GDM1 (cell line): ENCODE measurements at regions not wholly inside any gene's neighbourhood (a gene's known extent, or its start where the extent isn't known, plus 50 kb on each side); places are given as distances from the start of the nearest gene placed in this dataset.

Experiments
- DNase-seq: peaks from one replicate; lab custom pipeline; 2025; lab: John Stamatoyannopoulos, UW

DNA sequence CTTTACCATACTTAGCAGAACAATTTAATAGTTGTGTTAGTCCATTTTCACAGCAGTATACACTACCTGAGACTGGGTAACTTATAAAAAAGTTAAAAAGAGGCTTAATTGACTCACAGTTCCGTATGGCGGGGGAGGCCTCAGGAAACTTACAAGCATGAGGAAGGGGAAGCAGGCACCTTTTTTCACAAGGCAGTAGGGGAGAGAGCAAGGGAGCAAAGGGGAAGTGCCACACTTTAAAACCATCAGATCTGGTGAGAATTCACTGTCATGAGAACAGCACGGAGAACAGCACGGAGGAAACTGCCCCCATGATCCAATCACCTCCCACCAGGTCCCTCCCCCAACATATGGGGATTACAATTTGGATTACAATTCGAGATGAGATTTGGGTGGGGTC, 269.9 kb downstream of the MTRR start:
- DNase-seq = peak; percentile 19

DNA sequence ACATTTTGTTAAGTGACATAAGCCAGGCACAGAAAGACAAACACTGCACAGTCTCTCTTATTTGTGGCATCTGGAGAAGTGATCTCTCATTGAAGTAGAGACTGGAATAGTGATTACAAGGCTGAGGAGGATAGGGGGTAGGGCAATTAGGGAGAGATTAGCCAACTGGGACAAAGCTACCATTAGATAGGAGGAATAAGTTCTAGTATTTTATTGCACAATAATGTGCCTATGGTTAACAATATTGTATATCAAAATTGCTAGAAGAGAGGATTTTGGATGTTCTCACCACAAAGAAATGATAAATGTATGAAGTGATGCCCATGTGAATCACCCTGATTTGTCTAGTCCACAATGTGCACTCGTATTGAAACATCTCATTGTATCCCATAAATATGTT, 281.8 kb downstream of the MTRR start:
- DNase-seq = no peak

DNA sequence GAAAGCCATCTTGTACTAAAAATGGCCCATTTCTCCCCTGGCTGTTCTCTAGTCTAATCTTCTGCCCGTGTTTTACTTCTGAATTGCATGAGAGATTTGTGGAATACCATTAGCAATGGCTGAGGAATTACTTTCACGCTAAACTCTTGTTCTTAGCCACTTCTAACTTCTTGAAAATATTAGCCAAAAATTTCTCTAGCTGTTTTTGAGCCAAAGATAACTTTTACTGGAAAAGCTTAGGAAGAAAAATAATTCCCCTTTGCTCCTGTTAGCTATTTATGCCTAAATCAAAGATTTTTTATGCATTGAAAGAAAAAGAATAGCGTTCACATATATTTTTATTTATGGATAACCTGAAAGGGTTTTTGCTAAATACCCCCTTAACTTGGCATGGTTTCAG, 287.8 kb downstream of the MTRR start:
- DNase-seq = no peak

DNA sequence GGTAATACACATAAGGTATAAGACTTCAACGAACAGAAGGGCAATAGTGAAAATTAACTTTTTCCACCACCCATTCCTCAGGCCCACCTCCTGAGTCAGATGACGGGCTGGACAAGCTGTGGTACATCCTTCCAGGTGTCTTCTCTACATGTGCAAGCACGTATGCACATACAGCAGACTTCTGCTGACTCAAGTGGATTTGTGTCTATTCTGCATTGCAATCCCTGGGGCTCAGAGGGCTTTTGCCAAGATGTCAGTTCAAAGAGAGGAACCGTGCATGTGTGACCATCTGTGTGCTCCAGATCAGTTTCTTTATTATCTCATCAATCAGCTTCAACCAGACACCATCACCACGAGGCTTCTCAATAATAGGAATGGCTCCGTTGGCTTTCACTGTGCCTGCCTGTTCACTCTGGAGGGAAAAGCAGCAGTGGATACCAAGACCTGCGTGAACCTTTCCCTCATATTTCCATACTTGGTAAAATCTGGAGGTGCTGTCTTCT, 288.4 kb downstream of the MTRR start:
- DNase-seq = no peak

DNA sequence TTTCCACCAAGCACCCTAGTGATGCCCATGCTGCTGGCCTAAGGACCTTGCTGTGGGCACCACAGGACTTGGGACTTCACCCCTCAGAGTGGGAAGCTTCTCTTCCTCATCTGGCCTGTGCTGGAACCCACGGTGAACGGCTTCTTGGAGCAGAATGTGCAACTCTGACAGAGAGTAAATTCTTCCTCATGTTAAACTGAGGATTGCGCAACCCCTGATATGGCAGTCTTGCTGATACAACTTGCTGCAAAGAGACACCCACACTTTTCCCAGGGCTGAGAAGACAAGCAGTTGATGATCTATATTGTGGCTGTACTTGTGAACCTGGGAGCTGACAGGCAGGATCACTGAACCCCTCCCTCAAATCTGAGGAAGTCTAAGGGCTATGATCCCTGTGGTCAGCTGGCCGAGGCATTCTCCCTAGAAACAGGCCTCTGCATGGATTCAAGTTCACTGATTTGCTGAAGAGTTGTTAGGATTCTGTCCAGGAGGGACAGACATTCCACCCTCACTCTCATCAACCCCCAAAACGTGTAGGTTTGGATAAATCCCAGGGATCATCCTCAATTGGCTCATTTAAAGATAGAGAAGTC, 307.2 kb downstream of the MTRR start:
- no peak for DNase-seq

DNA sequence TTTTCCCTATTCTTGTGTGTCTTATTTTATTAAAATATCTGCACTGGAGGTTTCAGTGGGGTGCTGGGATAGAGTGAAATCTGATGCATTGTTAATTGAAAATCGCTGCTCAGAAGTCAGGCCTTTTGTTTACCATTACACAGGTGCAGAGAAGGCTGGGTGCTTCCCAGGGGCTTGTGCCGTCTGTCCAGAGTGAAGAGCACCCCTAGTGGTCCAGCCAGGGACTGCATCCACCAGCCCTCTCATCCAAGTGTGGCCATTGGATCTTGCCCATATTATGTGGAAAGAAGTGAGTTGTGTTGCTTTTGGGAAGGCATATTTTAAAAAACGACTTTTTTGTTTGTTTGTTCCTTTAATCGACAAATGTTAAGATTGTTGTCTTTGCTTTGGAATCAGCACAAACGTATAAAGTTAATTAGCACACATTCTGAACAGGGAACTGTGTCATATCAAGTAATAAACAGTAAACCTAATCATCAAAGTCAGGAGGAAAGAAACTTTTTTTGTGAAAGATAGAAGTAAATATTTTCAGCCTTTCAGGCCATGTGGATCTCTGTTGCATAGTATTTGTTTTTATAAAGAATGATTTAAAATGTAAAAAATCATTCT, 315.6 kb downstream of the MTRR start:
- DNase-seq = peak; percentile 23

DNA sequence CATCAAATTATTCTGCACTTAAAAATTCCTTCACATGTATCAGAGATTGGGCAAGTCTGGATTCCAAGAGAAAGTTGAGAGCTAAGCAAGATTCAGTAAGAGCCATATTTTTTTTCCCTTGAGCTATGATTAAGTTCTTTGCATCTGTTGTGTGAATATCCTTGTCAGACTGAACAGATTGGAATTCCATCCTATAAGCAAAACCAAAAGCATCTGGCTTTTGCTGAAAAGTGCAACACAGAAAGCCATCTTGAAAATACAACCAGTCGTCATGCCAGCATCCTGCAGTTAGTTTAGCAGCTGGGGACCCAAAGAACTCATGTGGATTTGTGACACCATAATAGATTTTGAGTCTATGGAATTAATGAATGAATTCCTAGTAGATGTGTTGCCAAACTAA, 316.9 kb downstream of the MTRR start:
- no peak for DNase-seq

DNA sequence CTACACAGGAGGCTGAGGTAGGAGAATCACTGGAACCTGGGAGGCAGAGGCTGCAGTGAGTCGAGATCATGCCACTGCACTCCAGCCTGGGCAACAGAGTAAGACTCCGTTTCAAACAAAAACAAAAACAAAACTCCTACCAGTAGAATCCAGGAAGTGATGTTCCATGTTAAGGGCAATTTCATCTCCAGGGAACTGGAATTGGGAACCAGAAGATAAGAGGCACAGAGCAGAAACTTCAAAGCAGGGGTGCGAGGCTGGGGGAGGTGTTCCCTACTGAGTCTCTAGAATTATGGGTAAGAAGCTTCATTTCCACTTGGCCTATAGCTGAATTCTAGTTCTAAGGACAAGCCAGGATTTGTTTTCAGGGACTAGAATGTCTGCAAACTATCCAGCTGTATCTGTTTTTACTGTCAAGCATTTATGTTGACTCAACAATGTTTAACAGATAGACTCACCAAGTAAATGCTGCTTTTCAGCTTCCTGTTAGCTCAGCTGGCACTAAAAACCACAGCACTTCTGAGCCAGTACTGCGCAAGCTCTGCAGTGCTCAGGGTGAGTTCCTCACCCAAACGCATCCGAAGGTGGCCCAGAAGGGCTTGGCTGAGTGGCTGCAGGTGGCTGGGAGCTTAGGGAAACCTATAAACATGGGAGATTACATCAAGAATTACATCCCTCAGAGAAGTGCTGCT, 320.1 kb downstream of the MTRR start:
- no peak for DNase-seq

DNA sequence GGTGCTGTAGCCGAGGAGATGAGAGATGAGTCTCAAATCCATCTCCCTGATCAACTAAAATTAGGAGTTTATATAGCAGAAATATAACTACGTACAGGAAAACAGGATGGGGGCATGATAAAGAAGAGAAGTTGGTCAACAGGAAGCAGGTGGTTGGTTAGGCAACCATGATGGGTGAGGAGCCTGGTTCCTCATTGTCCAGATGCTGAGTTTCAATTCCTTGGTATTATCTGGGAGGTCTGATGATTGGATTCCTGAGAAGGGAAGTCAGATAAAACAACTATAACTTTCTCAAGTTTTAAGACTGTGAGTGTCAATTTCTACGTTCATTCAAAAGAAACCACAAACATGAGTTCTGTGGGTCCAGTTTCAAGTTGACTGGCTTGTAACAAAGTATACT, 323.9 kb downstream of the MTRR start:
- no peak for DNase-seq

DNA sequence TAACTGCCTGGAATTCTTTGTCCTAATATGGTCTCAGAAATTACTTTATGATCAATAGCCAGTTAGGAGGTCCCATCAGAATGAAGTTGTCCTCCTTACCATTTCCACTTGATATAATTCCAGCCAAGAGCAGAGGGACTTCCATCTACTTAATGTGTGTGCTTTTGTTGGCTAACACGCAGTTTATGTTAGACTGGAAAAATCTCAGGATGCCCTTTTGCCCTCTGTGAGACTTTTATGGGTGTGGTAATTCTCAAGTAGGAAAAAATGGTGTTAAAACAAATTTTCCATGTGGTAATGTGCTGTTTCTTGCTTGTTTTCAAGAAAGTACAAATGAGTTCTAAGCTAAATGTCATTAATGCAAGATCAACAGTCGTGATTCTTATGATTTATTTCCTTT, 327.1 kb downstream of the MTRR start:
- no peak for DNase-seq

DNA sequence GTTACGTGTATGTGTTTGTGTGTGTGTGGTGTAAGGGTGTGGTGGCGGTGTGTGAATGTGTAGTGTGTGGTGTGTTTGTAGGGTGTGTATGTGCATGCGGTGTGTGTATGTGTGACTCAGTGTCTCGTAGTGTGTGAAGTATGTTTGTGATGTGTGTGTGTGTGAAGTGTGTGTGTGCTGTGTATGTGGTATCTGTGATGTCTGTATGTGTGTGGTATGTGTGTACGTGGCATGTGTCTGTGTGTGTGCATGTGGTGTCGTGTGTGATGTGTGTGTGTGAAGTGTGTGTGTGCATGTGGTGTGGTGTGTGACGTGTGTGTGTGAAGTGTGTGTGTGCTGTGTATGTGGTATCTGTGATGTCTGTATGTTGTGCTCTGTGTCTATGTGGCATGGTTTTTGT, 339.4 kb downstream of the MTRR start:
- no peak for DNase-seq

DNA sequence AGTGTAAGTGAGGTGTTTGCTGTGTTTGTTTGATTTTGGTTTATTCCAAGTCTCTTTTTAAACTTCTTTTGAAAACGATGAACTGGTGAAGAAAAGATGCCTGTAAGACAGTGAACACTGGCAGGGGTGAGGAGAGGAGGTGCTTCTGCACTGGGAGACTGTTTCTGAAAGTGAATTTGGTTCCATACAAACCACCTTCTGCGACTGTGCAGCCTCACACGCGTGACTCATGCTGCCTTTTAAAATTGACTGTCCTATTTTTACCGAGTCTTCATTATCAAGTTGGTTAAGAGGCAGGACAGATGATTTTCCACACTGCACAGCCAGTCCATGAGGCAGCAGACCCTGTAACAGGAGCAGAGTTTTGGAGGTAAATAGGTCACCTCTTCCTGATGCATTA, 340.6 kb downstream of the MTRR start:
- DNase-seq = no peak

DNA sequence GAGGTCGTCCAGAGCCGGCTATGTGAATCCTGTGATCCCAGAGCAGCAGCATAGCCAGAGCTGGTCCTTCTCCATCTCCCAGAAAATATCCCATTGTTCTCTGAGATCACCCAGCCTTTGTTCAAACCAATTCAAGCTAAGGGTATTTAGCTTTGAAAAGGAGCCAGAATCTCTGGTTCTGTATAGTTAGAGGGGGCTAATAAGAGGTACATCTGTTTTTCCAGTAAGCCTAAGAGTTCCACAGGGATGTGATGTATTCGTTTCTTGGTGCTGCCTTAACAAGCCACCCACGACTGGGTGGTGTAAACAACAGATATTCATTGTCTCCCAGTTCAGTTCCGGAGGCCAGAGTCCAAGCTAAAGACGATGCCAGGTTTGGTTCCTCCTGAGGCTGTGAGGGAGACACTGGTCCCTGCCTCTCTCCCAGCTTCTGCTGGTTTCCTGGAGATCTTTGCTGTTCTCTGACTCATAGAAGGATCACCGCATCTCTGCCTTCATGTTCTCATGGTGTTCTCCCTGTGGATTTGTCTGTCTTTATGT, 344.8 kb downstream of the MTRR start:
- no peak for DNase-seq

DNA sequence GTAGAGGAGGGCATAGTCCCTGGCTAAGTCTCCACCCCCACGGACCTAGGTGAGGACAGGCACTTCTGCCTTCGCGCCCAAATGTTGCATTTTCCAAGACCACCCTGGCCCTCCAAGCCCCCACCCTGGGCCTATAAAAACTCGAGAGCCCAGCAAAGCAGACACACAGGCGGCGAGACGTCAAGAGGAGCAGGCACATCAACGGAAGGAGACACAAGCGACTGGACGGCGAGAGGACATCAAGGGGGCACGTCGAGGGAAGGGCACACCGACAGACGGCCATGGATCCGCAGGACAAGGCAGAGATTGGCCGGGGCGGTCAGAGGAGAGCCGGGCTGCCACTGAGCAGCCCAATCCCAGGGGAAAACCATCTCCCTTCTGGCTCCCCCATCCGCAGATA, 348.0 kb downstream of the MTRR start:
- no peak for DNase-seq

DNA sequence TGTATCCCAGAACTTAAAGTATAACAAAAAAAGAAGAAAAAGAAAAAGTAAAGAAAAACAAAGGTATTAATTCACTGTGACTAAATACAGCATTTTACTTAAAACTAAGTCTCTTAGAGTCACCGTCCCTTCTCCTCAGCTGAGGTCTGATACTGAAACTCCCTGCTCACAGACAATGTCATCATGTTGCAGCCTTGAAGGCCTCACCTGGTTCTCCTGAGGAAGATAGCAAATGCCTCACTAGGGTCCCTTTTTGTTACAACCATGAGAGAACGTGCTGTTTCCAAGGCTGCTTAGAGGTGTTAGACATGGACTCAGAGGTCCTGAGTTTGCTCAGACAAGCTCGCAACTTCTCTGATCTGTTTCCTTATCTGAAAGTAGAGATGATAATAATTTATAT, 357.2 kb downstream of the MTRR start:
- no peak for DNase-seq

DNA sequence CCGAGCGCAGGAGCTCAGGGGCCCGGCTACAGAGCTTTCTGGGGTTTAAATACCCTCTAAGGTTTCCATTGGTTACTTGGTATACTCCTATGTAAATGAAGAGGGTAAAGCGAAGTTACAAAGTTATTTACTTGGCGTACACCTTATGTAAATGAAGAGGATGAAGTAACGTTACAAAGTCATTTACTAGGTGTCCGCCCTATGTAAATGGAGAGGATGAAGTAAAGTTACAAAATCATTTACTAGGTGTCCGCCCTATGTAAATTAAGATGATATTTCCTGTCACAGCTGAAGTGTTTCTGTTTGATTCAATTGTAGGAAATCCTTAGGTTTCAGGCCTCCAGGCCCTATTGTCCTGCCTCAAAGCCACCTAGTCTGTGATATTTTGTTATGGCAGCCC, 358.2 kb downstream of the MTRR start:
- no peak for DNase-seq

DNA sequence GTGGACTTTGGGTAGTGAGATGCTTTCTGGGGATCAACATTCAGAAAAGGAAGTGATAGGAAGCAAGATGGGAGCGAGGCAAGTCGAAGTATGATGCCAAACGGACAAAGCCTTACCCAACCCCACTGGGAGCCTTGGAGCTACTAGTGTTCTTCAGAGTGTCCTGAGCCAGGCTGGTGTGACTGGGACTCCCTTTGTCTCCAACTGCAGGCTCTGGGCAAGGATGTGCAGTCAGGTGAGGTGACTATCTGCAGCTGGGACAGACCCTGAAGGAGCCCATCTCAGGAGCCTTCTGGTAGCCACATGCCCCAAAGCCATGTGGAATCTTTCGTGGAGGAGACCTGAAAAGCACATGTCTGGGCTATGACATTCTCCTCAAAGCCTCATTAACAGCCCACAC, 360.6 kb downstream of the MTRR start:
- no peak for DNase-seq

DNA sequence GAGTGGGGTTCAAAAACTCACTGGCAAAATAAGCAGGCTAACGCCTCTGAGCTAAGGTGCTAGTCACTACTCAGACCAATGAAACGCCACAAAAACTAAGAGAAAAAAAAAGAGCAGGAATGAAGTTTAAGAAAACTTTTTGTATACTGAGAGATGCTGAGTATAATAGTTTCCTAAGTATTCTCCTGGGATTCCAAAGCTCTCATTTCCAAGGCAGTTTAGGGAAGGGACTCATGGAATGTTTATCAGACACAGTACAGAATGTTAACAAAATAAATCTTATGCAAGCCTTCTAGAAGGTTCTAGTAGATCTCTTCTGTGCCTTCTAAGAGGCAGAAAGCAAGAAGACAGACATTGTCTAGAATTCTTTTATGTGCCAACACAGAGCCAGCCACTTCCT, 361.9 kb downstream of the MTRR start:
- no peak for DNase-seq

DNA sequence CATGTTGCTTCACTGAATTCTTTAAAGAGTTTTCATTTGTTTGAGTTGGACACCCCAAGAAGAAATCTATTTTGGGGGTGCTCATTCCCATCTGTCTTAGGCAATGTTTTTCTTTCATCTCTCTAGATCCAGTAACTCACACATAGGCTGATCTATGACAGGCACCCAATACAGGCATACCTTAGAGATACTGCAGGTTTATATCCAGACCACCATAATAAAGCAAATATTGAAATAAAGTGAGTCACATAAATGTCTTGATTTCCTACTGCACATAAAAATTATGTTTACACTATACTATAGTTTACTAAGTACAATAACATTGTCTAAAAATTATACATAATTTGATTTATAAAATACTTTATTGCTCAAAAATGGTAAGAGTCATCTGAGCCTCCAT, 364.5 kb downstream of the MTRR start:
- DNase-seq = no peak

DNA sequence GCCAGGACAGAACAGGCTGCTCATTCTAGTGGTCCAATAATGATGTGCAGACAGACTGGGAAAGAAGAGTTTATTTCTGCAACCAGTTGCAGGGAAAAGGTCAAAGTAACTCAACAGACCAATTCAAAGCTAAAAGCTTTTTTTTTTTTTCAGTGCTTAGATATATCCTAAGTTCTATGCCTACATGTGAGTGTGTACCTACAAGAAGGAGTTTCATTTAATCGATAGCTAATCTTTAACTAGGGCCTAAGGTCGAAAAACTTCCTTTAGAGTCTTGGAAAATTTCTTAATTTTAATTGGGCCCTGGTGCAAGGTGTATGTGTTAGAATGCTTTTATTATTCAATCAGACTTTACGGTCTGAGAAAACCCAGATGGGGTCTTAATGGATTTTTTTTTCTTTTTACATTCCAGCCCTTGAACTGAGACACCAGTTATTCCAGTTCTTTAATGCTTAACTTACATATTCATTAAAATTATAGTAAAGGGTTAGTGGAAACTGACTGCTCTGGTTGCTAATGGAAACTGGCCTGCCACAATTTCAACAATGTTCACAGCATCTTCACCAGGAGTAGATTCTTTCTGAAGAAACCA, 365.3 kb downstream of the MTRR start:
- no peak for DNase-seq

DNA sequence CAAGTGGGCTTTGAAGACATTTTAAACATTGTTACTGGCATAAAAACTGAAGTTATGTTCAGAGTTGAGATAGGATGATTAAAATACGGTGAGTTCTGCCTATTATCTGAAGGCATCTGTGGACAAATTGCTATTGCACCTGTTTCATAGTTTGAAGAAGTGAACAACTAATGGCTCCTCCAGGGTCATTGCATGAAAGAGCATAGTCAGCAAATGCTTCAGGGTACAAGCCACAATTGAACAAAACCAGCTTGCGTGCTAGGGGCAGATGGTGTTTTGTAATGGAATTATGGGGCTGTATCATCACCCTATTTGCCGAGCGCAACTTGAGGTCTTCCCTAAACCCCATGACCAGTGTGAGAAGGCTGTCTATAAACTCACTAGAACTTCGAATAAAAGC, 369.1 kb downstream of the MTRR start:
- no peak for DNase-seq

DNA sequence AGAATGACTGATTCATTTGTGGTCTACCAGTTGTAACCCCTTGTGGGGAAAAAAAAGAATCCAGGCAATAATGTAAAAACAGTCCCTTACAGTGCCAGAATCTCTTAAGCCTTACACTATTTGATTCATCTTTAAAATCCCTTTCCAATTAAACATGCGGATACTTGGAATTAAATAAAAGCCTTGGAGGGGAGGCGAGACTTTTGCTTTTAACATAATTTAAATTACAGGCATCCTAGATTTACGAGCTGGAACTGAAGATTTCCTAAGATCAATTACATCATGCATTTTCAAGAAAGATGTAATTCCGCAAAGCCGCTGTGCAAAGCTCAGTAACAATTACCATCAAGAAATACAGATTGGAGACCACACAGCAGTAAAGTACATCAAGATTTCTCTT, 370.2 kb downstream of the MTRR start:
- no peak for DNase-seq

DNA sequence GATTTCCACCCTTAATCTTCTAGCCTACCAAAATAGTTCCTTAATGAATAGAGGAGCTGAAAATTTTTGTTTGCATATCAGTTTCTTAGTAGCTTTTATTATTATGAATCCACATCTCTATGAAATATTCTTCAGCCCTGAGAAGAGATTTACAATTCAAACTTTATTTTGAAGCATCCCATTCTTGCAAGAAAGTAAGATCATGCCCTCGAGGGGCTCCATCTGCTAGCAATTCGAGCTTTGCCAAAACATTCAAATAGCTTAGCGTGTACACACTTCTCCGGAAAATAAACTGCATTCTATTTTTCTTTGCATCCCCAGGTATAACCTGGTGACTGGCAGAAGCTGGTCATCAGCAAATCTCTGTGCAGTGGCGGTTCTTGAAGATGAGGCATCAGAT, 370.7 kb downstream of the MTRR start:
- DNase-seq = no peak
